HepG2 (cell line): ENCODE measurements at regions not wholly inside any gene's neighbourhood (a gene's known extent, or its start where the extent isn't known, plus 50 kb on each side); places are given as distances from the start of the nearest gene placed in this dataset.
A peak's percentile ranks its signal among the peaks of the same experiment; 100 is the strongest.

Experiments
- ERF ChIP-seq: IDR thresholded peaks from 2 replicates; pipeline ENCODE4 v1.6.1; 2018; ENCODE audit warnings: missing biosample characterization, missing genetic modification reagents
- KDM5B ChIP-seq: sonication (generic); formaldehyde crosslinking; IDR thresholded peaks from 2 replicates; pipeline ENCODE4 v1.4.0; 2020; ENCODE audit warnings: missing genetic modification reagents, mild to moderate bottlenecking, borderline replicate concordance
- MIER3 ChIP-seq: IDR thresholded peaks from 2 replicates; pipeline ENCODE4 v1.6.1; 2016; ENCODE audit warnings: missing compliant biosample characterization, borderline replicate concordance
- MXD4 ChIP-seq: IDR thresholded peaks from 2 replicates; pipeline ENCODE4 v1.6.1; 2016; ENCODE audit warnings: mild to moderate bottlenecking, missing biosample characterization, missing genetic modification reagents
- SALL1 ChIP-seq: sonication (generic); formaldehyde crosslinking; IDR thresholded peaks from 2 replicates; pipeline ENCODE4 v1.8.0; 2022; ENCODE audit warnings: mild to moderate bottlenecking, missing genetic modification reagents
- SMARCC2 ChIP-seq: fragments of 450-650 bp; IDR thresholded peaks from 2 replicates; pipeline ENCODE4 v1.6.1; 2017; ENCODE audit warnings: antibody characterized with exemption, mild to moderate bottlenecking
- SOX6 ChIP-seq, 2 experiments: fragments of 450-650 bp in 1 of 2; sonication (generic) in 1 of 2; formaldehyde crosslinking in 1 of 2; IDR thresholded peaks; 2 replicates each; pipeline versions ENCODE4 v1.4.0 to v1.6.1; 2017 to 2020; ENCODE audit warnings: antibody characterized with exemption in 1 of 2, mild to moderate bottlenecking in 1 of 2, missing genetic modification reagents in 1 of 2
- TAF15 ChIP-seq: fragments of 200-400 bp; formaldehyde crosslinking; IDR thresholded peaks from one replicate; pipeline ENCODE4 v1.6.1; 2018; ENCODE audit warnings: mild to moderate bottlenecking, low read depth, low read length; ENCODE audit not compliant: poor library complexity, severe bottlenecking
- TMF1 ChIP-seq: sonication (generic); formaldehyde crosslinking; IDR thresholded peaks from 2 replicates; pipeline ENCODE4 v1.8.1; 2022; ENCODE audit warnings: low read depth, missing genetic modification reagents
- ZBTB20 ChIP-seq: sonication (generic); formaldehyde crosslinking; IDR thresholded peaks from 2 replicates; pipeline ENCODE4 v1.8.1; 2023; ENCODE audit warnings: missing genetic modification reagents, low read depth, mild to moderate bottlenecking, borderline replicate concordance
- ZBTB42 ChIP-seq: sonication (generic); formaldehyde crosslinking; IDR thresholded peaks from 2 replicates; pipeline ENCODE4 v1.5.0; 2020; ENCODE audit warnings: mild to moderate bottlenecking, missing genetic modification reagents
- ZNF709 ChIP-seq: sonication (generic); formaldehyde crosslinking; IDR thresholded peaks from 2 replicates; pipeline ENCODE4 v1.5.0; 2020; ENCODE audit warnings: mild to moderate bottlenecking, missing genetic modification reagents
- ZNF883 ChIP-seq: sonication (generic); formaldehyde crosslinking; IDR thresholded peaks from 2 replicates; pipeline ENCODE4 v1.5.1; 2020; ENCODE audit warnings: mild to moderate bottlenecking, missing genetic modification reagents; ENCODE audit errors: not compliant biosample characterization
- TF ChIP-seq, protein P1 (sequence below): sonication (generic); formaldehyde crosslinking; IDR thresholded peaks from one replicate; pipeline ENCODE4 v1.5.1; 2020; ENCODE audit warnings: mild to moderate bottlenecking, missing genetic modification reagents; ENCODE audit errors: not compliant biosample characterization
- TF ChIP-seq, protein P2 (sequence below): sonication (generic); formaldehyde crosslinking; IDR thresholded peaks from 2 replicates; pipeline ENCODE4 v1.4.0; 2020; ENCODE audit warnings: missing genetic modification reagents
- TF ChIP-seq, protein P3 (sequence below): sonication (generic); formaldehyde crosslinking; IDR thresholded peaks from 2 replicates; pipeline ENCODE4 v1.5.0; 2020; ENCODE audit warnings: missing genetic modification reagents
- TF ChIP-seq, protein P4 (sequence below): IDR thresholded peaks from 2 replicates; pipeline ENCODE4 v1.6.1; 2018; ENCODE audit warnings: missing genetic modification reagents

DNA sequence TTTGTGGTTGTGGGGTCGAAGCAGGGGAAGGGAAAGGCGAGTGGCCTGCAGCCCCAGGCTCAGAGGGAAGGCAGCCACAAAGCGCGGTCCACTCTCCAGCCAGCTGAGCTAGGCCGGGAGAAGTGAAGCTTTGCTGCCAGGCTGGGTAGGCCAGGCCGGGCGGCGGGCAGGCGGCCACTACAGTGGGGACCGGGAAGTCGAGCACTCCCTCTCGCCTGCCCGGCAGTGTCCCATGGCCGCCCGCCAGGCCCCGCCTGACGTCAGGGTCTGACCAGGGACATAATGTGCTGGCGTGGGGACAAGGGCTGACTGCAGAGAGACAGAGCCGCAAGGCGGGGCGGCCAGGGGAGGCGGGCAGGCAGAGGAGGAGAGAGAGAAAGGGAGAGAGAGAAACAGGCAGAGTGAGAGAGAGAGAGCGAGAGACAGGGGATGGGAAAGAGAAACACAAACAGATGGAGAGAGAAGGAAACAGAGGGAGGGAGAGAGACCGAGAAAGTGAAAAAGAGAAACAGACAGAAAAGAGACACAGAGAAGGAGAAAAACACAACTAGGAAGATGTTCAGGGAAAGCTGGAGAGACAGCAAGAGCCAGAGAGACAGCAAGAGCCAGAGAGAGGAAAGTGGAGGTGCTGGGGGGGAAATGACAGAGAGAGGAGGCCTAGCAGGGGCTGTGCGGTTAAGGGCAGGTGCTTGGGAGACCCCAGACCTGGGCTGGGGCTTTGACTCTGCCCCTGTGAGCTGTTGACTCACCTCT, 94.5 kb upstream of the PTPN1 start (continued):
- peak; percentile 47; the same call in 1 of the 2 replicates for TF ChIP-seq MIER3 (CRISPR knock-in tag)
- TF ChIP-seq, protein P1, sequence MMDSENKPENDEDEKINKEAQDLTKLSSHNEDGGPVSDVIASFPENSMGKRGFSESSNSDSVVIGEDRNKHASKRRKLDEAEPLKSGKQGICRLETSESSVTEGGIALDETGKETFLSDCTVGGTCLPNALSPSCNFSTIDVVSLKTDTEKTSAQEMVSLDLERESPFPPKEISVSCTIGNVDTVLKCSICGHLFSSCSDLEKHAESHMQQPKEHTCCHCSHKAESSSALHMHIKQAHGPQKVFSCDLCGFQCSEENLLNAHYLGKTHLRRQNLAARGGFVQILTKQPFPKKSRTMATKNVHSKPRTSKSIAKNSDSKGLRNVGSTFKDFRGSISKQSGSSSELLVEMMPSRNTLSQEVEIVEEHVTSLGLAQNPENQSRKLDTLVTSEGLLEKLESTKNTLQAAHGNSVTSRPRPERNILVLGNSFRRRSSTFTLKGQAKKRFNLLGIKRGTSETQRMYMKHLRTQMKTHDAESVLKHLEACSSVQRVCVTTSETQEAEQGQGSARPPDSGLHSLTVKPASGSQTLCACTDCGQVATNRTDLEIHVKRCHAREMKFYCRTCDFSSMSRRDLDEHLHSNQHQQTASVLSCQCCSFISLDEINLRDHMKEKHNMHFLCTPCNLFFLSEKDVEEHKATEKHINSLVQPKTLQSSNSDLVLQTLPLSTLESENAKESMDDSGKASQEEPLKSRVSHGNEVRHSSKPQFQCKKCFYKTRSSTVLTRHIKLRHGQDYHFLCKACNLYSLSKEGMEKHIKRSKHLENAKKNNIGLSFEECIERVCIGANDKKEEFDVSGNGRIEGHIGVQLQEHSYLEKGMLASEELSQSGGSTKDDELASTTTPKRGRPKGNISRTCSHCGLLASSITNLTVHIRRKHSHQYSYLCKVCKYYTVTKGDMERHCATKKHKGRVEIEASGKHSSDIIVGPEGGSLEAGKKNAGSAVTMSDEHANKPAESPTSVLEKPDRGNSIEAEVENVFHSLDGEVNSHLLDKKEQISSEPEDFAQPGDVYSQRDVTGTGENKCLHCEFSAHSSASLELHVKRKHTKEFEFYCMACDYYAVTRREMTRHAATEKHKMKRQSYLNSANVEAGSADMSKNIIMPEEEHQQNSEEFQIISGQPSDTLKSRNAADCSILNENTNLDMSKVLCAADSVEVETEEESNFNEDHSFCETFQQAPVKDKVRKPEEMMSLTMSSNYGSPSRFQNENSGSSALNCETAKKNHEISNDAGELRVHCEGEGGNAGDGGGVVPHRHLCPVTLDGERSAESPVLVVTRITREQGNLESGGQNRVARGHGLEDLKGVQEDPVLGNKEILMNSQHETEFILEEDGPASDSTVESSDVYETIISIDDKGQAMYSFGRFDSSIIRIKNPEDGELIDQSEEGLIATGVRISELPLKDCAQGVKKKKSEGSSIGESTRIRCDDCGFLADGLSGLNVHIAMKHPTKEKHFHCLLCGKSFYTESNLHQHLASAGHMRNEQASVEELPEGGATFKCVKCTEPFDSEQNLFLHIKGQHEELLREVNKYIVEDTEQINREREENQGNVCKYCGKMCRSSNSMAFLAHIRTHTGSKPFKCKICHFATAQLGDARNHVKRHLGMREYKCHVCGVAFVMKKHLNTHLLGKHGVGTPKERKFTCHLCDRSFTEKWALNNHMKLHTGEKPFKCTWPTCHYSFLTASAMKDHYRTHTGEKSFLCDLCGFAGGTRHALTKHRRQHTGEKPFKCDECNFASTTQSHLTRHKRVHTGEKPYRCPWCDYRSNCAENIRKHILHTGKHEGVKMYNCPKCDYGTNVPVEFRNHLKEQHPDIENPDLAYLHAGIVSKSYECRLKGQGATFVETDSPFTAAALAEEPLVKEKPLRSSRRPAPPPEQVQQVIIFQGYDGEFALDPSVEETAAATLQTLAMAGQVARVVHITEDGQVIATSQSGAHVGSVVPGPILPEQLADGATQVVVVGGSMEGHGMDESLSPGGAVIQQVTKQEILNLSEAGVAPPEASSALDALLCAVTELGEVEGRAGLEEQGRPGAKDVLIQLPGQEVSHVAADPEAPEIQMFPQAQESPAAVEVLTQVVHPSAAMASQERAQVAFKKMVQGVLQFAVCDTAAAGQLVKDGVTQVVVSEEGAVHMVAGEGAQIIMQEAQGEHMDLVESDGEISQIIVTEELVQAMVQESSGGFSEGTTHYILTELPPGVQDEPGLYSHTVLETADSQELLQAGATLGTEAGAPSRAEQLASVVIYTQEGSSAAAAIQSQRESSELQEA = peak; percentile 46
- TF ChIP-seq ZBTB20 (CRISPR knock-in tag) = peak; percentile 79
- TF ChIP-seq MXD4 (CRISPR knock-in tag) = peak; percentile 40; the same call in 1 of the 2 replicates
- TF ChIP-seq SALL1 (CRISPR knock-in tag) = peak; percentile 81
- peak; percentile 84 for TF ChIP-seq ZNF883
- TF ChIP-seq TAF15 = no peak
- no peak for TF ChIP-seq SOX6 (IDR thresholded peaks at IDR 0.05)
- TF ChIP-seq SOX6 (CRISPR knock-in tag; IDR thresholded peaks at IDR 0.05) = peak; percentile 74
- peak; percentile 90 for TF ChIP-seq ZBTB42 (CRISPR knock-in tag)
- peak; percentile 83; the same call in 1 of the 2 replicates for TF ChIP-seq KDM5B (CRISPR knock-in tag)
- TF ChIP-seq TMF1 (CRISPR knock-in tag) = 0 out of 2 replicates have a peak, but pooled peaks have one; percentile 63
- TF ChIP-seq, protein P2, sequence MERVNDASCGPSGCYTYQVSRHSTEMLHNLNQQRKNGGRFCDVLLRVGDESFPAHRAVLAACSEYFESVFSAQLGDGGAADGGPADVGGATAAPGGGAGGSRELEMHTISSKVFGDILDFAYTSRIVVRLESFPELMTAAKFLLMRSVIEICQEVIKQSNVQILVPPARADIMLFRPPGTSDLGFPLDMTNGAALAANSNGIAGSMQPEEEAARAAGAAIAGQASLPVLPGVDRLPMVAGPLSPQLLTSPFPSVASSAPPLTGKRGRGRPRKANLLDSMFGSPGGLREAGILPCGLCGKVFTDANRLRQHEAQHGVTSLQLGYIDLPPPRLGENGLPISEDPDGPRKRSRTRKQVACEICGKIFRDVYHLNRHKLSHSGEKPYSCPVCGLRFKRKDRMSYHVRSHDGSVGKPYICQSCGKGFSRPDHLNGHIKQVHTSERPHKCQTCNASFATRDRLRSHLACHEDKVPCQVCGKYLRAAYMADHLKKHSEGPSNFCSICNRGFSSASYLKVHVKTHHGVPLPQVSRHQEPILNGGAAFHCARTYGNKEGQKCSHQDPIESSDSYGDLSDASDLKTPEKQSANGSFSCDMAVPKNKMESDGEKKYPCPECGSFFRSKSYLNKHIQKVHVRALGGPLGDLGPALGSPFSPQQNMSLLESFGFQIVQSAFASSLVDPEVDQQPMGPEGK = peak; percentile 78
- TF ChIP-seq ZNF709 (CRISPR knock-in tag) = peak; percentile 85
- TF ChIP-seq SMARCC2 = no peak
- peak; percentile 79 for TF ChIP-seq ERF (CRISPR knock-in tag)
- TF ChIP-seq, protein P3, sequence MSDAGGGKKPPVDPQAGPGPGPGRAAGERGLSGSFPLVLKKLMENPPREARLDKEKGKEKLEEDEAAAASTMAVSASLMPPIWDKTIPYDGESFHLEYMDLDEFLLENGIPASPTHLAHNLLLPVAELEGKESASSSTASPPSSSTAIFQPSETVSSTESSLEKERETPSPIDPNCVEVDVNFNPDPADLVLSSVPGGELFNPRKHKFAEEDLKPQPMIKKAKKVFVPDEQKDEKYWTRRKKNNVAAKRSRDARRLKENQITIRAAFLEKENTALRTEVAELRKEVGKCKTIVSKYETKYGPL (CRISPR knock-in tag) = no peak
- TF ChIP-seq, protein P4, sequence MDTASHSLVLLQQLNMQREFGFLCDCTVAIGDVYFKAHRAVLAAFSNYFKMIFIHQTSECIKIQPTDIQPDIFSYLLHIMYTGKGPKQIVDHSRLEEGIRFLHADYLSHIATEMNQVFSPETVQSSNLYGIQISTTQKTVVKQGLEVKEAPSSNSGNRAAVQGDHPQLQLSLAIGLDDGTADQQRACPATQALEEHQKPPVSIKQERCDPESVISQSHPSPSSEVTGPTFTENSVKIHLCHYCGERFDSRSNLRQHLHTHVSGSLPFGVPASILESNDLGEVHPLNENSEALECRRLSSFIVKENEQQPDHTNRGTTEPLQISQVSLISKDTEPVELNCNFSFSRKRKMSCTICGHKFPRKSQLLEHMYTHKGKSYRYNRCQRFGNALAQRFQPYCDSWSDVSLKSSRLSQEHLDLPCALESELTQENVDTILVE (CRISPR knock-in tag) = no peak
